Testis (tissue), 2 donors: ENCODE measurements at regions not wholly inside any gene's neighbourhood (a gene's known extent, or its start where the extent isn't known, plus 50 kb on each side); places are given as distances from the start of the nearest gene placed in this dataset.

Experiments used
- POLR2A ChIP-seq: fragments of 450-650 bp; IDR thresholded peaks from one replicate; pipeline ENCODE4 v1.6.1; 2017; ENCODE audit warnings: antibody characterized with exemption, mild to moderate bottlenecking, moderate library complexity
- TF ChIP-seq, protein P1 (sequence below), 3 experiments: fragments of 450-650 bp in 2 of 3; fragments of 200-600 bp in 1 of 3; sonication (generic) in 1 of 3; IDR thresholded peaks; one replicate each; pipeline ENCODE4 v1.5.1; 2016 to 2019; ENCODE audit warnings: antibody characterized with exemption in 3 of 3, mild to moderate bottlenecking in 2 of 3, moderate library complexity in 1 of 3

DNA sequence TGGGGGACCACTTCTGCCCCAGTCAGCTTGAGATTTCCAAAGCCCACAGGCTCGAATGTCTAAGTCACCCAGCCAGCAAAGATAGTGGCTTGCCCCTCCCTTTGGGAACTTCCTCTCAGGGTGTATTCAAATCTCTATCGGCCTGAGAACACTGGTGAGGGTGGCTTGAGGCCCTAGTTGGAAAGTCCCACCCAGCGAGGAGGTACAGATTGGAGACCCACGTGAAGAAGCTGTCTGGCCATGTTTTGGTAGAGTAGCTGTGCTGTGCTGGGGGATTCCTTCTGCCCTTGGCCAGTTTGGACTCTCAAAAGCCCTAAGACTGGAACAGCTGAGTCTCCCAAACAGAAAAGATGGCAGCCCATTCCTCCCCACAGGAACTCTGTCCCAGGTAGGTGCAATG is 172.7 kb upstream of the RIOK2 start:
- TF ChIP-seq, protein P1, sequence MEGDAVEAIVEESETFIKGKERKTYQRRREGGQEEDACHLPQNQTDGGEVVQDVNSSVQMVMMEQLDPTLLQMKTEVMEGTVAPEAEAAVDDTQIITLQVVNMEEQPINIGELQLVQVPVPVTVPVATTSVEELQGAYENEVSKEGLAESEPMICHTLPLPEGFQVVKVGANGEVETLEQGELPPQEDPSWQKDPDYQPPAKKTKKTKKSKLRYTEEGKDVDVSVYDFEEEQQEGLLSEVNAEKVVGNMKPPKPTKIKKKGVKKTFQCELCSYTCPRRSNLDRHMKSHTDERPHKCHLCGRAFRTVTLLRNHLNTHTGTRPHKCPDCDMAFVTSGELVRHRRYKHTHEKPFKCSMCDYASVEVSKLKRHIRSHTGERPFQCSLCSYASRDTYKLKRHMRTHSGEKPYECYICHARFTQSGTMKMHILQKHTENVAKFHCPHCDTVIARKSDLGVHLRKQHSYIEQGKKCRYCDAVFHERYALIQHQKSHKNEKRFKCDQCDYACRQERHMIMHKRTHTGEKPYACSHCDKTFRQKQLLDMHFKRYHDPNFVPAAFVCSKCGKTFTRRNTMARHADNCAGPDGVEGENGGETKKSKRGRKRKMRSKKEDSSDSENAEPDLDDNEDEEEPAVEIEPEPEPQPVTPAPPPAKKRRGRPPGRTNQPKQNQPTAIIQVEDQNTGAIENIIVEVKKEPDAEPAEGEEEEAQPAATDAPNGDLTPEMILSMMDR (IDR thresholded peaks at IDR 0.05): no peak
- no peak for TF ChIP-seq POLR2A
